Aorta (tissue), 5 donors: ENCODE measurements at regions not wholly inside any gene's neighbourhood (a gene's known extent, or its start where the extent isn't known, plus 50 kb on each side); places are given as distances from the start of the nearest gene placed in this dataset.

ENCODE experiments used
- ATAC-seq: fragments of 200-7000 bp; cut with Tn5 transposase; one replicate; pipeline ENCODE4 v1.9.1; 2022; ENCODE audit warnings: moderate library complexity; ENCODE audit not compliant: low FRiP score
- DNase-seq, 2 donors: peaks; one replicate each; pipeline ENCODE4 v3.0.0-alpha.2; 2020
- H3K27ac ChIP-seq, 2 donors: one replicate each; pipeline ENCODE4 v1.5.1; 2013; ENCODE audit warnings: low read length in 2 of 2, mild to moderate bottlenecking in 2 of 2, moderate library complexity in 2 of 2, control low read depth in 1 of 2, inconsistent platforms in 1 of 2, low read depth in 1 of 2
- H3K27me3 ChIP-seq, 2 donors: one replicate each; pipeline ENCODE4 v1.6.1; 2013; ENCODE audit warnings: control low read depth in 1 of 2, low read length in 1 of 2, mild to moderate bottlenecking in 1 of 2, moderate library complexity in 1 of 2; ENCODE audit not compliant: insufficient read depth in 2 of 2, control insufficient read depth in 1 of 2
- H3K36me3 ChIP-seq, 2 donors: one replicate each; pipeline ENCODE4 v1.6.1; 2013; ENCODE audit warnings: control low read depth in 1 of 2, low read length in 1 of 2, mild to moderate bottlenecking in 1 of 2; ENCODE audit not compliant: insufficient read depth in 2 of 2, control insufficient read depth in 1 of 2
- H3K4me1 ChIP-seq, 2 donors: one replicate each; pipeline ENCODE4 v1.6.1; 2013; ENCODE audit warnings: low read length in 2 of 2, control low read depth in 1 of 2, mild to moderate bottlenecking in 1 of 2, moderate library complexity in 1 of 2; ENCODE audit not compliant: insufficient read depth in 2 of 2, control insufficient read depth in 1 of 2
- H3K4me3 ChIP-seq, 2 donors: one replicate each; pipeline ENCODE4 v1.5.1; 2013; ENCODE audit warnings: low read length in 2 of 2, control low read depth in 1 of 2, mild to moderate bottlenecking in 1 of 2
- H3K9me3 ChIP-seq: one replicate; pipeline ENCODE4 v1.6.1; 2013; ENCODE audit warnings: mild to moderate bottlenecking, low read length; ENCODE audit not compliant: control insufficient read depth
- WGBS, 2 donors: extraction: QIAGEN DNeasy Blood & Tissue Kit; methylation state at CpG; one replicate each; pipeline ENCODE4 v1.1.7; 2013; 5-methylcytosine and 5-hydroxymethylcytosine counted together
- intact Hi-C, 2 donors: fragments of 100-400 bp; cut with DNase I; formaldehyde crosslinking; loops; one replicate each; pipeline versions ENCODE4 v1.14.2 to v1.15.0; 2022
- donor health status: healthy with polysubstance abuse.
- donor health status: Bipolar disorder and iron deficiency.
- donor health status: DM: no; HTN: no; CAD: no.
- donor health status: DM: no; HTN: no; CAD: no.
- donor health status: DM: yes; HTN: yes; CAD: no.

DNA sequence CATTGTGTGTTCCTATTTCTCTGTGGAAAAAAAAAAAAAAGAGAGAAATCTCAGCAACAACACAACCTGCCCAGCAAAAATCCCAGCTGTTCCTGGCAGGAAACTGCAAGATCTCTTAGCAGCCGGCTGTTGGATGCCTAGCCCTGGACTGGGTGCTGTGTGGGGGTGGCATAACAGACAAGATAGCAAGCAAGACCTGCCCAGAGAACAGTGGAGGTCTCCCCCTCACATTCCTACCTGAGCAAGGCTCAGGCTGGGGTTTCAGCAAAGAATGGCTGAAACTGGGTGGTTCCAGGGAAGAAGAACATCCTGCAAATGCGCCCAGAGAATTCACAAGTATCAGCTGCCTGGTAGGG is 248.8 kb upstream of the ZMIZ1 start:
- Histone ChIP-seq H3K27me3 (peaks cover 0 to 1% of the 10 kb centered on the region in 2 donors), H3K27ac (no peak overlapping the region), H3K4me3 (no peak overlapping the region), H3K36me3 (no peaks in the 10 kb centered on the region), H3K4me1 (no peaks in the 10 kb centered on the region), H3K9me3 (peaks cover 8% of the 10 kb centered on the region)
- DNase-seq (no peak), ATAC-seq (no peak)
- intact Hi-C loops = no loop called here
- WGBS, 2 donors = 65 to 82% methylated on average over 2 of the region's 2 CpGs

DNA sequence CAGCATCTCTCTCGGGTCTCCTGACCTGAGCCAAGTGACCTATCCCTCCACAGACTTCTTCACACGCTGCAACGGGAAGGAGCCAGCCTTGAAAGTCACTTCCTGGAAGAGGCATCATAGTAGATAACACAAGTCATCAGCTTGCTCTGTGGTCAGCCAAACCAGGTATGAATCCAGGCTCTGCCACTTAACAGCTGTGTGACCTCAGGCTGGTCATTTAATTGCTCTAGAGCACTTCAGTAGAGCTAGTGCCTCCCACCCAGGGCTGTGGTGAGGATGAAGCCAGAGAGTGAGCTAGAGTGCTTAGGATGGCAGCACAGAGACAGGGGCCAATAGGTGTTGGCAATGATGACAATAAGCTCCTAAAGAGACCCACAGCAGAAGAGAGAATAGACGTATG is 247.7 kb upstream of the ZMIZ1 start:
- no peaks in the 10 kb centered on the region for H3K4me1 ChIP-seq
- H3K4me3 ChIP-seq = no peak overlapping the region
- H3K36me3 ChIP-seq = no peaks in the 10 kb centered on the region
- H3K9me3 ChIP-seq = peaks cover 8% of the 10 kb centered on the region
- ATAC-seq (no peak), DNase-seq (no peak)
- intact Hi-C loops = no loop called here
- WGBS, 2 donors = 91 to 92% methylated on average over 4 of the region's 4 CpGs
- H3K27me3 ChIP-seq = peaks cover 0 to 1% of the 10 kb centered on the region in 2 donors
- no peak overlapping the region for H3K27ac ChIP-seq

GRCh38 chr10:78828647-78829539 is 239.9 kb upstream of the ZMIZ1 start:
- H3K9me3 ChIP-seq = peaks cover 3% of the 10 kb centered on the region

DNA sequence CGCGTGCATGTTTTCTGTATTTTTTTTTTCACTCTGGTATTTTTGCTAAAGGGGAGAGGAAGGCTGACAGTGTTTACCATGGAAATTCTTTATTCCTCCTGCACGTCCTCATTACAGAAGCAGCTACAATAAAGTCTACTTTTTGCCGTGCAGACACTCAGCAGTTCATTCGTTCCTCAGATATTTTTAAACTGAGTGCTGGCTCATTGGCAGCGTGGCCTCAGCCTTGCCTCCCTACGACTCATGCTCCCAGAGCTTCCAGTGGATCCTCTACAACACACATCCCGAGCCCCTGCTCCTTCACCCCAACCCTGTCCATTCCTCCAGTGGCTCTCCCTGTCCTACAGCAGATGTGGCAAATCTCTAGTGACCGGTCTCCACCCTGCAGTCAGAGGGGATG is 239.2 kb upstream of the ZMIZ1 start:
- intact Hi-C loops = no loop called here
- Histone ChIP-seq H3K4me3 (no peak overlapping the region), H3K27ac (no peak overlapping the region), H3K27me3 (no peaks in the 10 kb centered on the region), H3K36me3 (no peaks in the 10 kb centered on the region), H3K9me3 (peaks cover 2% of the 10 kb centered on the region), H3K4me1 (no peaks in the 10 kb centered on the region)
- ATAC-seq (no peak), DNase-seq (no peak)
- WGBS, 2 donors = 19 to 29% methylated on average over 9 of the region's 9 CpGs

More at GRCh38 chr10:78828647-78829539, 239.9 kb upstream of the ZMIZ1 start:
- Histone ChIP-seq H3K4me3 (no peak overlapping the region), H3K27me3 (no peaks in the 10 kb centered on the region), H3K4me1 (no peaks in the 10 kb centered on the region), H3K27ac (no peak overlapping the region), H3K36me3 (no peaks in the 10 kb centered on the region)
- ATAC-seq = no peak
- no peak for DNase-seq
- 81% methylated on average over 24 of the region's 24 CpGs for WGBS, 2 donors
- intact Hi-C loops = no loop called here

DNA sequence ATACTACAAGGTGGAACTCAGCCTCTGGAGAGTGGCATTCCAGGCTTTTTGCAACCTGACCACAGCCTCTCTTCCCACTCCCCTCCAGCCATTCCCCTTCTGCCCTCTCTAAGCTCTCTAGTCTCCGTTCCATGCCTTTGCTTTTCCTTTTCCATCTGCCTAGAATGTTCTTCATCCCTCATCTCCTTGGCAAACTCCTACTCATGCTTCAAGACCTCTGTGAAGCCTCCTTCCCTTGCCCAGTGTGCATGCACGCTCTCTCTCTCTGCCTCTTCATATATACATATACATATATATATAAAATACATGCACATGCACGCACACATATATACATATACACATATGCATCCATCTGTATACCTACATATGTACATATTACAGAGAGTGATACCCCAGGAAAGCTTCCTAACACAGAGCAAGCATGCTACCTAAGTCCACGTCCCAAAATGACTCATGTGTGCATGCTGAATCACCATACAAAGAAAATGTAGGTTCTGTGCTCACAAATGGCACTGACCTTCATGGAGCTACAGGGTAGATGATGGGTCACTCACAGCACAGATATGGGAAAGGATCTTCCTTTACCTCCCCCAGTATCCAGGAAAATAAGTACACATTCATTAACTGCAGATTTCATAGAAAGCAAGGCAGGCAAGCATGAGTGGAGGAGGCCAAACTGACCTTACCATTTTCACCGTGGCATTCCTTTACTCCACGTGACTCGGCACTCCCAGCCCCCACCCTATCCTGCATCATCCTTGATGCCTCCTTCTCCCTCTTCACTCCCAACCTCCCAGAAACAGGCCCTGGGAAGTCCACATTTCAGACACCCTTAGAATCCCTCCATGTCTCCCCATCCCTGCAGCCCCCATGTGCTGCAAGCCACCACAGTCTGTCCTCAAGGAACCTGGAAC is 238.4 kb upstream of the ZMIZ1 start:
- H3K4me3 ChIP-seq = no peak overlapping the region
- H3K27me3 ChIP-seq = no peaks in the 10 kb centered on the region
- ATAC-seq (no peak), DNase-seq (no peak)
- H3K27ac ChIP-seq = no peak overlapping the region
- no peaks in the 10 kb centered on the region for H3K4me1 ChIP-seq
- intact Hi-C loops = no loop called here
- no peaks in the 10 kb centered on the region for H3K36me3 ChIP-seq
- 62 to 65% methylated on average over 7 of the region's 7 CpGs for WGBS, 2 donors
- peaks cover 2% of the 10 kb centered on the region for H3K9me3 ChIP-seq

DNA sequence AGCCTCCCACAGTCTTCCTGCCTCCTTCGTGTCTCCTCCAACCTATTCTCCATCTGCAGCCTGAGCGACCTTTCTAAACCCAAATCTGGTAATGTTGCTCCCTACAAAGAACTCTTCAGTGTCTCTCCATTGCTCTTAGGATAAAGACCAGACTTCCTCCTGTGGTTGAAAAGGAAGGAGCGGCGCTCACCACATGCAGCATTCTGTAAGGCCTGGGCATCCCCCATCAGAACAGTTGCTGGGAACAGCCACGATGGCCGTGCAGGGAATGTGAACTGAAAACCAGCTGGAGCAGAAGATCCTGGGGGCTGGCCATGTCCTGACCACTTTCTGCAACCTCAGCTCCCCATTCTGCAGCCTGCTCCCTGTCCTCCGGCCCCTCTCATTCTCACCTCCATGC is 237.8 kb upstream of the ZMIZ1 start:
- no peaks in the 10 kb centered on the region for H3K27me3 ChIP-seq
- peaks cover 2% of the 10 kb centered on the region for H3K9me3 ChIP-seq
- no peaks in the 10 kb centered on the region for H3K36me3 ChIP-seq
- DNase-seq (no peak), ATAC-seq (no peak)
- WGBS, 2 donors = 79 to 80% methylated on average over 7 of the region's 7 CpGs
- H3K4me1 ChIP-seq = no peaks in the 10 kb centered on the region
- intact Hi-C loops = no loop called here
- no peak overlapping the region for H3K4me3 ChIP-seq
- H3K27ac ChIP-seq = no peak overlapping the region

- DNase-seq (no peak), ATAC-seq (no peak)
- H3K27me3 ChIP-seq = no peaks in the 10 kb centered on the region
- no peaks in the 10 kb centered on the region for H3K36me3 ChIP-seq
- no peak overlapping the region for H3K27ac ChIP-seq
- H3K4me1 ChIP-seq = no peaks in the 10 kb centered on the region
- H3K4me3 ChIP-seq = no peak overlapping the region
- peaks cover 2% of the 10 kb centered on the region for H3K9me3 ChIP-seq
- intact Hi-C loops = no loop called here
- WGBS, 2 donors = 21 to 32% methylated on average over 8 of the region's 8 CpGs
These were observed 237.3 kb upstream of the ZMIZ1 start for GRCh38 chr10:78831461-78831860.

GRCh38 chr10:78832281-78832680 is 236.5 kb upstream of the ZMIZ1 start:
- Histone ChIP-seq H3K4me3 (no peak overlapping the region), H3K4me1 (no peaks in the 10 kb centered on the region), H3K27me3 (no peaks in the 10 kb centered on the region), H3K27ac (no peak overlapping the region), H3K36me3 (no peaks in the 10 kb centered on the region), H3K9me3 (peaks cover 2% of the 10 kb centered on the region)
- no peak for DNase-seq
- whole genome bisulfite sequencing, 2 donors = 99 to 100% methylated on average over 2 of the region's 2 CpGs
- intact Hi-C loops = no loop called here
- ATAC-seq = no peak
